Uterus (tissue), 2 donors: ENCODE measurements at regions not wholly inside any gene's neighbourhood (a gene's known extent, or its start where the extent isn't known, plus 50 kb on each side); places are given as distances from the start of the nearest gene placed in this dataset.

Experiments used
- CTCF ChIP-seq, 4 experiments: fragments of 200-600 bp in 2 of 4; fragments of 450-650 bp in 2 of 4; sonication (generic) in 2 of 4; IDR thresholded peaks; one replicate each; pipeline ENCODE4 v1.5.1; 2016 to 2019; ENCODE audit warnings: antibody characterized with exemption in 4 of 4, mild to moderate bottlenecking in 2 of 4, moderate library complexity in 1 of 4
- POLR2A ChIP-seq, 2 donors: fragments of 450-650 bp; IDR thresholded peaks; one replicate each; pipeline ENCODE4 v1.6.1; 2016; ENCODE audit warnings: antibody characterized with exemption in 2 of 2, mild to moderate bottlenecking in 1 of 2, moderate library complexity in 1 of 2

GRCh38 chr6:23980965-23981364, 145.1 kb upstream of the NRSN1 start:
- TF ChIP-seq CTCF (IDR thresholded peaks at IDR 0.05) (no peak), POLR2A (IDR thresholded peaks at IDR 0.05) (no peak)
